NCI-H128 (cell line): ENCODE measurements at regions not wholly inside any gene's neighbourhood (a gene's known extent, or its start where the extent isn't known, plus 50 kb on each side); places are given as distances from the start of the nearest gene placed in this dataset.

Experiments
- DNase-seq: peaks from one replicate; lab custom pipeline; 2025; ENCODE audit not compliant: unreplicated experiment; lab: John Stamatoyannopoulos, UW

DNA sequence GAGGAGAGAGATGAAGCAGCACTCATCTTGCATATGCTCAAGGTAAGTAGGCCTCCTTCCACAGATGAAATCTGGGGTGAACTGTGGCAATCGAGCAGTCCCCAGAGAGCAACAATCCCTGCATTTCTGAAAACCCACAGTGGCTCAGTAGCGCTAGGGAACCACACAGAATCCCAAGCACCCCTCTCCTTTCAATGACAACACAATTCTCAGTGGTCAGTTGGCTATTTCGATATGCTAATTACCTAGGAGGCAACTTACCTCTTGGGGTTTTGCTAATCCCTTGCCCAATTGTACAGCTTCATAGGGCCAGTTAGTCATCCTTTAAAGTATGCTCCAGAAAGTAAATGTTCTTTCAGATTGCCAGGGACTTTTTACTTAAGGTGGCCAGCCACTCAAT lies 1035.7 kb downstream of the BCL11B start:
- no peak for DNase-seq

- DNase-seq = no peak
Measured at GRCh38 chr14:98237939-98238338, 1034.1 kb downstream of the BCL11B start.

- no peak for DNase-seq
Measured at GRCh38 chr14:98240376-98240775, 1031.6 kb downstream of the BCL11B start.

- DNase-seq = no peak
Measured at GRCh38 chr14:98242903-98243302, 1029.1 kb downstream of the BCL11B start.

- no peak for DNase-seq
Measured at GRCh38 chr14:98243332-98243731, 1028.7 kb downstream of the BCL11B start.

- no peak for DNase-seq
Measured at GRCh38 chr14:98244162-98244948, 1027.6 kb downstream of the BCL11B start.

- DNase-seq = no peak
Measured at GRCh38 chr14:98244966-98245569, 1026.9 kb downstream of the BCL11B start.

- DNase-seq = no peak
Measured at GRCh38 chr14:98249057-98249456, 1022.9 kb downstream of the BCL11B start.

GRCh38 chr14:98249476-98249875 lies 1022.5 kb downstream of the BCL11B start:
- no peak for DNase-seq

GRCh38 chr14:98252820-98253219 lies 1019.2 kb downstream of the BCL11B start:
- DNase-seq = no peak

DNA sequence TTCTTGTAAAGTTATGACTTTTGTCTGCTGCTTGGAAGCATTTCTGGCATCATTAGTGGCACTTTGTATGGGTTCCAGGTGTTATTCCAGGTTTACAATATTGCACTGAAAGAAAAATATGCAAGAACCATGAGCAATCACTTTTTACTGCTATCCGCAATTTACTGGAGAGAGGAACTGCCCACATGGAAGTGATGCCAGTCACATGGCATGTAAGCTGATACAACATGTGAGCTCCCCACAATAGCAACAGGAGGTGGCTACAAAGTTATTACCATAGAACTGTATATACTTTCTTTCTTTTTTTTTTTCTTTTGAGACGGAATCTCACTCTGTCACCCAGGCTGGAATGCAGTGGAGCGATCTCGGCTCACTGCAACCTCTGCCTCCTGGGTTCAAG lies 1012.1 kb downstream of the BCL11B start:
- DNase-seq = no peak

- DNase-seq = no peak
Measured at GRCh38 chr14:98262566-98262965, 1009.4 kb downstream of the BCL11B start.

DNA sequence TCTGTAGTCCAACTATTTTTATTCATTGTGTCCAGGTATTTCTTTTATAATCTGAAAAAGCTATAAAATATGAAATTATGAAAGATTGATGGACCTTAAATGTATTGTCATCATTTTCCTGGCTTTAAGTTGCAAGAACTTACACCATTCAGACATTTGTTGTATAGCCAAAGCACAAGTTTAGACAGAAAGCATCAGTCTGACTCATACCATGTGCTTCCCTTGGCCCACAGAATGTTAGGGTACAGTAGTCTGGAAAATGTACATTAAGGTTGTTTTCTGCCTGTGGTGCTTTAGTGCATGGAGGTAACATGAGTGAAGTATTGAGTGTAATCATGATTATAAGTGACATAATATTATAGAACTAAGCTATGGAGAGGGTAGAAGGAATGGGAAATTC lies 1002.5 kb downstream of the BCL11B start:
- DNase-seq = no peak

DNA sequence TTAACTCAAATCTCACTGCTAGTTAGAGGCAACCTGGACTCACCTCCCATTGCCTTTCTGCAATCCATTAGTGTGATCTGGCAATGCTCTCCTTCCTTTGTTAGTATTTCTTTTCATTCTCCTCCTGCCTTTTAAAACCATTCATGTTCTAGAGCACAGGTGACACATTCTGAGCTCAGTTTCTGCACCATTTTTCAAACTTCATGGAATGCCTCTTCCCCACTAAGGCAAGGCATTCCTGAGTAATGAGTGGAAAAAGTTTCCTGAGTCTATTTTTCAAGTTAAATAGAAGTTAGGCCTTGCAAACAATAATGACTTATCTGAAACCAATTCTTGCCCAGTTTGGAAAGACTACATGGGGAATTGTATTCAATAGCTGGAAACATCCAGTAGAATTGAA lies 1001.8 kb downstream of the BCL11B start:
- no peak for DNase-seq

- DNase-seq = no peak
Measured at GRCh38 chr14:98274596-98274995, 997.4 kb downstream of the BCL11B start.

DNA sequence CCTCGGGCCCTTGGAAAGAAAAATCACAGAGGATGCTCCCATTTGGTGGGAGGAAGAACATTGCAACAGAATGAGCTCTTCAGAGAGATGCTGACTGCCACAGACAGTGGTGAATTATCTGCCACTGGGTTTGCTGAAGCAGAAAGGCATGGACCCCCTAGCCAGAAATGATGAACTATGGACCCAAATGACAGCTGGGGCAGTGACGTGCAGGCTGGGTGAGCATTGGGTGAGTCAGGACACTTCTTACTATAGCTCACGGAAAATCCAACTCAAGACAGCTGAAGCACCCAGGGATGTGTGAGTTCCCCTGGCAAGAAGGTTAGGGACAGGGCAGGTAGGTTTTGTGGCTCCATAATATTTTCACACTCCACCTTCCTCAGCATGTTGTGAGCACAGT lies 993.2 kb downstream of the BCL11B start:
- no peak for DNase-seq

DNA sequence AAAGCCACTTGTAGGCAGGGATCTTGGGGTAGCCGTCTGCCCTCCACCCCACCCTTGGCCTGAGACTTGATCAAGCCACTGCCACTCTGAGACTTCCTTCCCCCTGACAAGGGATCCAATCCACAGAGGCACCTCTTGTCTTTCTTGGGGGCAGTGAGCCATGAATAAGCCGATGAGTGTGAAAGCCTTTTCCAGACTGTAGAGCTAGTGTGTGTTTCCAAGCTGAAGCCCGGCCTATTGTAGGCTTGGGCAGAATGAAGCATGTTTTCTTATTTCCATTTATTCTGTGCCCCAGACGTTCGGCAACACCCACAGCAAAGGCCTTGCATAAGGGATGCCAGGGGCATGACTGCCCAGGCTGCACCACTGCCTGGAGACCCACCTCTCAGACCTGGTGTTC lies 991.6 kb downstream of the BCL11B start:
- DNase-seq = no peak

DNA sequence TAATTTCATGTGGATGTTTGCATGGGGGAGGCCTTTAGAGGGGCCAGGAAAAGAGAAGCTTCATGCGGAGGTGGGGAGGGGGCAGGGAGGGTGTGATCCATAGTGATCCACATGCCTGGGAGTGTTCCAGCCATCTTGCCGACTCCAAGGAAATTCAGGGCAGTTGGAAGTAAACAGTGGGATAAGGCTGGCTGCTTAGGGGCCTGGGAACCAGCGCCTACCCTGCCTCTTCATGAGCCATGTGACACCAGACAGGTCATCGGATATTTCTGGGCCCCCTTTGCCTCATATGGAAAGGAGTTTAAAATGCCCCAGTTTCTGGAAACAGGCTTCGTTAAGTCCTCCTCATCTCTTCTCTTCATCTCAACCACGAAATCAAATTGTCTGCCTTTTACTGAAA lies 983.2 kb downstream of the BCL11B start:
- no peak for DNase-seq

DNA sequence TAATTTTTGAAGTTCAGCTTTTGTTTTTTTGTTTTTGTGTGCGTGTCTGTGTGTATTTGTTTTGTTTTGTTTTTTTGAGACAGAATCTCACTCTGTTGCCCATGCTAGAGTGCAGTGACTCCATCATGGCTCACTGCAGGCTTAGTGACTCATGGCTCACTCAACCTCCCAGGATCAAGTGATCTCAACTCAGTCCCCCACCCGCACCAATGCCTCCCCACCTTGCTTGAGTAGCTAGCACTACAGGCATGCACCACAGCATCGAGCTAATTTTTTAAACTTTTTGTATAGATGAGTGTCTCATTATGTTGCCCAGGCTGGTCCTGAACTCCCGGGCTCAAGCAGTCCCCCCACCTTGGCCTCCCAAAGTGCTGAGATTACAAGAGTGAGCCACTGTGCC lies 981.4 kb downstream of the BCL11B start:
- DNase-seq = no peak

- DNase-seq = no peak
Measured at GRCh38 chr14:98292191-98292590, 979.8 kb downstream of the BCL11B start.

DNA sequence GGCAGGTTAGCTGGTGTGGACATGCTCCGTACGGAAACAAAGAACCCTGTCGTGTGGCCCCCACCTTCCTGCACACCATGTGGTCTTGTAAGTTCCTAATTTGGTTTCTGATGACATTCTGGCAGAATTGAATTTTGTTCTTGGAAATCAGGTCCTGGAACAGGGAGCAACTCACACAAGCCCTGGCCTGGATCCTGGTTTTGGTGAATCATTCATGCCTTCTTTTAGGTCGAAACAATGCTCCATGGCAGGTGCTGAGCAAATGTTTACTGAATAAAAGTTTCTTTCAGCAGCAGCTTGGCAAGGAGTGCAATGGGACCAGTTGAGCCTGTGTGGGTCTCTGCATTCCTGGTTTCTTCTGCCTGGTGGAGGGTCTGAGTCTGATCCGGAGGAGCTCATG lies 978.4 kb downstream of the BCL11B start:
- no peak for DNase-seq

- no peak for DNase-seq
Measured at GRCh38 chr14:98296895-98297294, 975.1 kb downstream of the BCL11B start.

GRCh38 chr14:98297567-98297966 lies 974.4 kb downstream of the BCL11B start:
- no peak for DNase-seq
